Testis (tissue), 2 donors: ENCODE measurements at regions not wholly inside any gene's neighbourhood (a gene's known extent, or its start where the extent isn't known, plus 50 kb on each side); places are given as distances from the start of the nearest gene placed in this dataset.
"Not testable (repeated sequence)": the region's sequence is repeated elsewhere in the genome, so short reads cannot be mapped to it uniquely, and the experiment has no call there.

Source experiments
- DNase-seq: peaks from one replicate; pipeline ENCODE4 v3.0.0-alpha.2; 2019
- H3K27ac ChIP-seq, 2 donors: fragments of 200-600 bp; sonication (generic); one replicate each; pipeline ENCODE4 v1.5.1; 2019
- H3K27me3 ChIP-seq: fragments of 200-600 bp; sonication (generic); one replicate; pipeline ENCODE4 v1.5.1; 2019
- H3K36me3 ChIP-seq: fragments of 200-600 bp; sonication (generic); one replicate; pipeline ENCODE4 v1.5.1; 2017; ENCODE audit warnings: low read depth; ENCODE audit errors: missing control alignments
- H3K4me1 ChIP-seq: fragments of 200-600 bp; sonication (generic); one replicate; pipeline ENCODE4 v1.5.1; 2019
- H3K4me3 ChIP-seq, 2 donors: fragments of 200-600 bp; sonication (generic); one replicate each; pipeline ENCODE4 v1.5.1; 2017 to 2019
- H3K9me3 ChIP-seq: fragments of 200-600 bp; sonication (generic); one replicate; pipeline ENCODE4 v1.5.1; 2017
- CTCF ChIP-seq, 3 experiments: fragments of 450-650 bp in 2 of 3; fragments of 200-600 bp in 1 of 3; sonication (generic) in 1 of 3; IDR thresholded peaks; one replicate each; pipeline ENCODE4 v1.5.1; 2016 to 2019; ENCODE audit warnings: antibody characterized with exemption in 3 of 3, mild to moderate bottlenecking in 2 of 3, moderate library complexity in 1 of 3
- POLR2A ChIP-seq: fragments of 450-650 bp; IDR thresholded peaks from one replicate; pipeline ENCODE4 v1.6.1; 2017; ENCODE audit warnings: antibody characterized with exemption, mild to moderate bottlenecking, moderate library complexity
- WGBS, 2 donors: methylation state at CpG; one replicate each; pipeline ENCODE4 v1.1.5; 2018; 5-methylcytosine and 5-hydroxymethylcytosine counted together
- intact Hi-C: fragments of 100-400 bp; cut with DNase I; formaldehyde crosslinking; loops from one replicate; pipeline ENCODE4 v1.15.1; 2023; ENCODE audit warnings: low total_unique reads

- DNase-seq = no peak
- no peak overlapping the region for H3K4me3 ChIP-seq
- no peaks in the 10 kb centered on the region for H3K36me3 ChIP-seq
- no peaks in the 10 kb centered on the region for H3K9me3 ChIP-seq
- 44 to 49% methylated on average over 5 of the region's 5 CpGs for WGBS, 2 donors
- H3K4me1 ChIP-seq = no peaks in the 10 kb centered on the region
- no peaks in the 10 kb centered on the region for H3K27me3 ChIP-seq
- no peak overlapping the region for H3K27ac ChIP-seq
- TF ChIP-seq POLR2A (no peak), CTCF (IDR thresholded peaks at IDR 0.05) (no peak)
- intact Hi-C loops = no loop called here
These were observed 135.8 kb upstream of the FRG1 start for GRCh38 chr4:189804894-189805293.

GRCh38 chr4:189806506-189806905 lies 134.2 kb upstream of the FRG1 start:
- no peaks in the 10 kb centered on the region for H3K27me3 ChIP-seq

GRCh38 chr4:189807031-189807430 lies 133.6 kb upstream of the FRG1 start:
- H3K4me3 ChIP-seq = peak overlapping the region in 1 of 2 donors; percentile 20
- H3K27me3 ChIP-seq = no peaks in the 10 kb centered on the region
- H3K27ac ChIP-seq = no peak overlapping the region
- TF ChIP-seq POLR2A = no peak
- TF ChIP-seq CTCF (IDR thresholded peaks at IDR 0.05) = no peak
- H3K36me3 ChIP-seq = no peaks in the 10 kb centered on the region
- DNase-seq = no peak
- no peaks in the 10 kb centered on the region for H3K9me3 ChIP-seq
- no peaks in the 10 kb centered on the region for H3K4me1 ChIP-seq
- intact Hi-C loops = no loop called here
- 58 to 83% methylated on average over 16 to 35 of the region's 35 CpGs for WGBS, 2 donors

More at GRCh38 chr4:189806506-189806905, 134.2 kb upstream of the FRG1 start:
- Histone ChIP-seq H3K27ac (no peak overlapping the region), H3K4me1 (no peaks in the 10 kb centered on the region), H3K4me3 (peak overlapping the region in 1 of 2 donors; percentile 20), H3K36me3 (no peaks in the 10 kb centered on the region), H3K9me3 (no peaks in the 10 kb centered on the region)
- intact Hi-C loops = no loop called here
- DNase-seq = peak; percentile 65
- 51 to 60% methylated on average over 6 of the region's 6 CpGs for WGBS, 2 donors
- TF ChIP-seq CTCF (IDR thresholded peaks at IDR 0.05) = no peak
- TF ChIP-seq POLR2A = no peak

GRCh38 chr4:189809241-189809735 lies 131.4 kb upstream of the FRG1 start:
- Histone ChIP-seq H3K4me3 (no peak overlapping the region), H3K27me3 (no peaks in the 10 kb centered on the region), H3K9me3 (no peaks in the 10 kb centered on the region), H3K36me3 (no peaks in the 10 kb centered on the region), H3K4me1 (no peaks in the 10 kb centered on the region), H3K27ac (no peak overlapping the region)
- no peak for DNase-seq
- WGBS, 2 donors = 74 to 78% methylated on average over 5 of the region's 5 CpGs
- intact Hi-C loops = no loop called here
- TF ChIP-seq POLR2A (no peak), CTCF (IDR thresholded peaks at IDR 0.05) (no peak)

GRCh38 chr4:189809839-189810238 lies 130.8 kb upstream of the FRG1 start:
- WGBS, 2 donors = 56 to 61% methylated on average over 9 of the region's 9 CpGs
- intact Hi-C loops = no loop called here
- DNase-seq = no peak
- Histone ChIP-seq H3K27me3 (no peaks in the 10 kb centered on the region), H3K27ac (no peak overlapping the region), H3K9me3 (no peaks in the 10 kb centered on the region), H3K36me3 (no peaks in the 10 kb centered on the region), H3K4me1 (no peaks in the 10 kb centered on the region), H3K4me3 (peak overlapping the region in 1 of 2 donors; percentile 44)
- TF ChIP-seq CTCF (IDR thresholded peaks at IDR 0.05) = no peak
- TF ChIP-seq POLR2A = no peak

- H3K36me3 ChIP-seq, H3K27ac ChIP-seq, H3K4me1 ChIP-seq, H3K27me3 ChIP-seq, H3K9me3 ChIP-seq, intact Hi-C loops: not testable (repeated sequence)
- H3K4me3 ChIP-seq = peak overlapping the region; percentile 5 to 44
- DNase-seq = peak; percentile 49
- 22 to 54% methylated on average over 41 to 47 of the region's 75 CpGs for WGBS, 2 donors
These were observed 130.1 kb upstream of the FRG1 start for GRCh38 chr4:189810318-189811181.
